D341Med (cell line): ENCODE measurements at regions not wholly inside any gene's neighbourhood (a gene's known extent, or its start where the extent isn't known, plus 50 kb on each side); places are given as distances from the start of the nearest gene placed in this dataset.

Experiments
- DNase-seq: peaks from one replicate; pipeline ENCODE4 v3.0.0; 2012; ENCODE audit warnings: low spot score

DNA sequence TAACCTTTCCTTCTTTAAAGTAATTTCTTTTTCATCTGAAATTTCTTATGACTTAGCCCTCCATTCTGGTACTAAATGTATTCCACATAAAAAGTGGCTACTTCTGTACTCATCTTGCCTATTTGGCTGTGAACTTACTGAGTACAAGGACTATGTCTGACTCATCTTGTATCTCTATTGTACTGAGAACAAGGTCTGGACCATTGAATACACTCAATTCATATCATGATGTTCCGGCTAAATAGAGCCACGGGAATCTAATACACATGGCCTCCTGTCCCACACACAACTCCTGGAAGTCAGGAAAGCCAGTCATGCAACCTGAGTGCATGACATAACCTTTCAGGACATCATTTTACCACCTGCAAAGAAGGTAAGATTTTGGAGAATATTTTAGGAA is 203.9 kb downstream of the PLK2 start:
- DNase-seq: no peak

- no peak for DNase-seq
Observed at GRCh38 chr5:58255386-58255785, 204.5 kb downstream of the PLK2 start.

DNA sequence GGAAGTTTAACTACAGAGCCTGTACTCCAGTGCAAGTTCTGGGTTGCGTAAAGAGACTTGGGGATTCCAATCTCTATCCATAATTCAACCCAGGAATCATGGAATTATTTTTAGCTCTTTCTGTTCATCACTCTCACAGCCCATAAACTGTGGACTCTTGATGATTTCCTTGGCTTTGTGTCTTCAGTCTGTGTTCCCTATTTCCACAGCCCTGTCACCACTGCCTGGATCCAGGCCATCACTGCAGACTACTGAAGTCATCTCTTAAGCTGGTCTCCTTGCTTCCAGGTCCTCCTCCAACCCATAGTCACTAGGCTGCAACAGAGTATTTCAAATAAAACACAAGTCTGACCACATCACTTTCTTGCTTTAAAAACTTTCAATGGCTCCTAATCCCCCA is 211.7 kb downstream of the PLK2 start:
- no peak for DNase-seq

GRCh38 chr5:58246461-58246944 is 213.4 kb downstream of the PLK2 start:
- DNase-seq: no peak

- no peak for DNase-seq
Observed at GRCh38 chr5:58245476-58245840, 214.4 kb downstream of the PLK2 start.

- DNase-seq: no peak
Observed at GRCh38 chr5:58244819-58245475, 214.9 kb downstream of the PLK2 start.

GRCh38 chr5:58241389-58241788 is 218.5 kb downstream of the PLK2 start:
- DNase-seq: no peak

GRCh38 chr5:58240322-58240721 is 219.6 kb downstream of the PLK2 start:
- DNase-seq: no peak

- no peak for DNase-seq
Observed at GRCh38 chr5:58239731-58240130, 220.2 kb downstream of the PLK2 start.

DNA sequence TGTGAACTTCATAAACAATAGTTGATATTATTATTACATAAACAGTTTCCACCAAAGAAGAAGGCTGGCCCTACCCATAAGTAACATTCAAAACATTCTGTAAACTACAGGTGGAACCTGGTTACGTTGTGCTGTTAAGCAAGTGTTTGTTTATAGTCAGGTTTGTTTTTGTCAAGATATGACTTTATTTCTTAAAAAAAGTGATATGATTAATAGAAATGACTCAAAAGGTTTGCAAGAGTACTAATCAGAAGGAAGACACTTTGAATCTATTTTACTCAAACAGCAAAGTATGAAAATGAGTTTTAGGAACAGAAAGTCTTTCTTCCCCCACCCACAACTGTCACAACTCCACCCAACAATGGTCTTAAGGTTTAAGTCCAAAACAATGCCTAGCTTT is 220.8 kb downstream of the PLK2 start:
- no peak for DNase-seq

DNA sequence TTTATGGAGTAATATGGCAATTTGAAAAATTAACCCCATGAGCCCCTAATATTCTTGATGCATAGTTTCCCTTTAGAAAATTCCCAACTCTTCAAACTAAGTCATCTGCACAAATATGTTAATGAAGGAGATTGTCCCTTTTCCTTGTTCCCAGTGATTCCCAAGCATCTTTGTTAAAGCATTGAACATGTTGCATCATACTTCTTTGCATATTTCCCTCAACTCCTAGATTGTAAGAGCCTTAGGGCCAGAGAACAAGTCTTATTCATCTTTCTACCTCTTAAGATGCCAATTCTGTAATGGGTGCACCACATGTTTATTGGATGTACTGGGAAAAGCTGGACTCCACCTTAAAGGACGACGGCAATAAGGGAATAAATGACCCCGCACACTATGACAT is 223.4 kb downstream of the PLK2 start:
- DNase-seq: no peak

DNA sequence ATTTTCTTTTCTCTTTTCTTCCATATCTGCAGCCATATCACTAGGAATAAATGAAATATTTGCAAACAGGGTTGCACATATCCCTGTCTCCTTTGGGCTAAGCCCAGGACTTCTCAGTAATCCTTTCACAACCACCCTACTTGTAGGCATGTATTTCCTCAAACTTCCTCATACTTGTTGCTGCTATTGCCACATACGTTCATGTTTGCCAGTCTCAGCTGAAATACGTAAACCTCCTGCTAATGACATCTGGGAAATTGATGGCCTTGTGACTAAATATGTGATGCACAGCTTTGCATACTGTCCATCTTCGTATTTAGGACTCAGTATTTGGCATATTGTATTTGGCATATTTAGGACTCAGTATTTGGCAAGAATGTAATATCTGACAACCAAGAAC is 224.6 kb downstream of the PLK2 start:
- no peak for DNase-seq

GRCh38 chr5:58232130-58232529 is 227.8 kb downstream of the PLK2 start:
- DNase-seq: no peak

DNA sequence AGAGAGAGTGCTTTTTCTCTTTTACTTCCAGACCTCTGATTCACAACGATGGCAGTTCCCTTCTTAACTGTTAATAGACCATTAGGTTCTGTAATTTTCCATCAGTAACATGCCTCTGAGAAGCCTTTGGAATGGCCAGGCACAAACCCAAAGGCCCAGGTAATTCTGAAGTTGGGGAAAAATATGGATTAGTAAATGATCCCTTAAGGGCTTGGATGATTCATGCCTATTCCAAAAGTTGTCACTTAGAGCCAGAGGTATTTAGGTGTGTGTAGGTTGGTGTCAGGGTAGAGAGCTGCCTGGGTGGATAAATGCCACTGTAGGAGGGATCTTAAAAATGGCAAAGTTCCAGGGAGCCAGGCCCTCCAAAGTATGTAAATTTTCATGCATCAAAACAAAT is 228.8 kb downstream of the PLK2 start:
- DNase-seq: no peak

GRCh38 chr5:58228896-58229295 is 231.0 kb downstream of the PLK2 start:
- no peak for DNase-seq

GRCh38 chr5:58227858-58228257 is 232.0 kb downstream of the PLK2 start:
- no peak for DNase-seq

DNA sequence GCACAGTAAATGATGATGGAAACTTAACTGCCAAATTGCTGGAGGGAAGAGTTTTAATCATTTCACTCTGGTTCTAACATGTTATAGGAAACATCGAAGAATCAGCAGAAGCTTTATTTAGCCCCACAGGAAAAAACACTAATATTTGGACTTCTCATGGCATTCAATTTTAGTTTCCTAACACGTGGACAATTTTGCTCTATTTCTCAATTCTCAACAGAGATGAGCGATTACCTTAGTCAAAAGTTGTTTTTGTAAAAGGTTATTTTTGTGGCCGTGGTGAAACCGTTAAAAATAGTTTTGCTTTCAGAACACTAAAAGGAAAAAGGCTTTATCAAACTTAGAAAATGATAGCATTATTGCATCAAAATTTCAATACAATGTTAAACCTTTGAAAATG is 235.2 kb downstream of the PLK2 start:
- DNase-seq: no peak

DNA sequence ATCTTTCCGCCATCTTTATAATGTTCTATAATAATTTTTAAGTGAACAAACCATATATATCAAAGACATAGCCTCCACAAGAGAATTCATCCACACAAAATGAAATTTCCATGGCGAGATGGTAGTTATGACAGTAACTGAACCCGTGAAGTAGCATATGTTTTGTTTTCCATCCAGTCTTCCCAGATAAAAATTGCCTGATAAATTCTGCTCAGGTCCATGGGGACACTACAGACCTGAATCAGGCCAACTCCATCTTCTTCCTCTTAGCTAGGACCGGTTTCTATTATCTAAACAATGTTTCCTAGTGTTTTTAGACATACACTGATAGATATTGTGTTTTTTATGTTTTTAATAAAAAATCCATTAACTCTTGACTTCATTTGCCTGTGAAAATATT is 235.7 kb downstream of the PLK2 start:
- no peak for DNase-seq

DNA sequence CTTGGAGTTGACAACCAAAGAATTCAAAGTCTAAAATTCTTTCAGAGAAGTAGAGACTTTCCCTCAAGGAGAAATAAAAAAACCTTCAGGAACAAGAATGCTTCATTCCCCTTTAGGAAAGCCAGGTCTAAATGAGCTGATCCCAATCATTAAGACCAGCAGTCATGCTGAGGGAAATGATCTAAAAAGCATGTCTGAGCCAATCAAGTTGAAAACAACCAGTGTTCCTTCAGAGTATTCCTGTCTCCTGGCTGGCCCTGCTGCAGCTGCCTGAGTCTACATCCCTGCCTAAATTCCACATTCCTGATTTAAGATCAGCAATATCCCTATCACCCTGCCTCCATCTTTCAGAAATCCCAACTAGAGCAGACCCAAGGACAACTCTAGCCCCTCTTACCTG is 244.5 kb downstream of the PLK2 start:
- DNase-seq: no peak

- no peak for DNase-seq
Observed at GRCh38 chr5:58211441-58211840, 248.4 kb downstream of the PLK2 start.

- no peak for DNase-seq
Observed at GRCh38 chr5:58208674-58209073, 251.2 kb downstream of the PLK2 start.

GRCh38 chr5:58207076-58207475 is 252.8 kb downstream of the PLK2 start:
- DNase-seq: no peak

DNA sequence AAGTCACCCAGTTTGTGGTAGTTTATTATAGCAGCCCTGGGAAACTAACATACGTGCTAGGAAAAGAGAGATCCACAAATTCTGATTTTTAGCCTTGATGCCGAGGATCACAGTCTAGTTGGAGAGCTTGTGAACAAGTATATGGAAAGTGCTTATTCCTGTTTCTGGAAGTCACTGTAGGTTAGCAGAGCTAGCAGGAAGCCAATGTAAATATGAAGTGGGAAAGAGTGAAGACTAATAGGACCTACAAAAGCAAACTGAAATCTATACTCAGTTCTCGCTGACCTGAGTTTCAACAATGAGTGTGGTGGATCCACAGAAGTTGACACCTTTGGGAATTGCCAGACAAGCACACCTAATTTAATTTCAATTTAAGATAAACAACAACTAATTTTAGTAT is 254.9 kb downstream of the PLK2 start:
- DNase-seq: no peak

GRCh38 chr5:58202941-58203444 is 256.9 kb downstream of the PLK2 start:
- DNase-seq: no peak
